SH-SY5Y (cell line): ENCODE measurements at regions not wholly inside any gene's neighbourhood (a gene's known extent, or its start where the extent isn't known, plus 50 kb on each side); places are given as distances from the start of the nearest gene placed in this dataset.

Source experiments
- GATA2 ChIP-seq: IDR thresholded peaks from 2 replicates; pipeline ENCODE4 v1.6.1; 2011; ENCODE audit warnings: mild to moderate bottlenecking, low read depth, low read length
- GATA3 ChIP-seq: IDR thresholded peaks from 2 replicates; pipeline ENCODE4 v1.6.1; 2011; ENCODE audit warnings: low read depth, mild to moderate bottlenecking, low read length, moderate library complexity

DNA sequence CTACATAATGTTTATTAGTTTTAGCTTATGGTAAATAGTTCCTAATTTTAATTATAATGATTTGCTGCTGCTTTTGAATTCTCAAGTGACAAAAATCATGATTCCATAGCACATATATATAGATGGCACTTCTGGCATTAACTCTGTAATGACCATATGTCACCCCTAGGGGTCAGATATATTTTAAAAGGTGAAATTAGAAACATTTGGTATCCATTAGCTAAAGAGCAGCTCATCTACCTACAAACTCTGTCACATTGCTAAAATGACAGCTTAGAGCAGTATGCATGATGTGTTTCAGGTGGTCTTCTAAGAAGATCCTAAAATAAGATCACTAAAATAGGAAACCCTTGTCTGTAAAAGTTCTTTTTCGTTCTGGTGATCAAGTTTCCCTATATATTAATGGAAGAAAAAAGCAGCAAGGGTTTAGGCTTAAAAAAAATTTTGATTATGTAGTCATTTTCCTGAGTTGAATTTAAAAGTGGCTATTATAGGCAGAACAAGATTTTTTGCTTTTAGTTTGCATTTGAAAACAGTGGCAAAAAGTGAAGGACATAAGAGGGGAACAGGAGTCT, 157.7 kb upstream of the POU5F2 start:
- TF ChIP-seq GATA2 (no peak), GATA3 (no peak)
